H4 (cell line): ENCODE measurements at regions not wholly inside any gene's neighbourhood (a gene's known extent, or its start where the extent isn't known, plus 50 kb on each side); places are given as distances from the start of the nearest gene placed in this dataset.
"Not testable (repeated sequence)": the region's sequence is repeated elsewhere in the genome, so short reads cannot be mapped to it uniquely, and the experiment has no call there.

Source experiments
- DNase-seq: peaks from one replicate; pipeline ENCODE4 v3.0.0-alpha.2; 2015; ENCODE audit warnings: low spot score

DNA sequence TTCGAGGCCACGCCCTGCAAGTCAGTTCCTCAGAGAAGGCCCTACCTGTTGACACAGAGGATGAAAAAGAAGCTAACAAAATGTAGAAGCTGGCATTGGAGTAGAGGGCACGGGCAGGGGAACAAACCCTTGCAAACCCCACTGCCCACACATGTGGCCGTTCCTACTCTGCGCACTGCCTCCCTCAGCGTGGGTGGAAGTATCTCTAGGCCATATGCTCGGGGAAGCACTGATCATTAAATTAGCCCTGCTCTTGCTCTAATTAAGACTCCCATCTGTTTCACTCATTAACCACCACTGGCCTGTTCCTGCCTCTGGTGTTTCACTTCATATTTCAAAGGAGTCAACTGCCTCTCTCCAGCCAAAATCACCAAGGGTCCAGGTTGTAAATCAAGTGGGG is 201.2 kb upstream of the SFSWAP start:
- no peak for DNase-seq

DNA sequence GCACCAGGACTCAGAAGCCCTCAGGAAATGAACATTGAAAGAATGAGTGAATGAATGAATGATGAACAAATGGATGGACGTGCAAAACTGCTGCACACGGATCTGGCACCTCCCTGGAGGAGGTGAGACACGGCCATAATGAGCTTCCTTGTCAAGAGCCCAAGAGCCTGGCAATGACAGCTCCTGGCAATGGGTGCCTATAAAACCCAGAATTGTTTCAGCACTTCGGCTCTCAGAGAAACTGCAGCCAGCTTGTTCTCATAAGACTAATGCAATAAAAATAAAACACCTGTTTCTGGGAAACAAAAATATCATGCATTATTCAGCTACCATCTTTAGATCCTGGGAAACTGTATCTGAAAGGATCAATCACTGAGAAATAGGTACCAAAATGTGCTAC is 200.5 kb upstream of the SFSWAP start:
- DNase-seq = no peak

DNA sequence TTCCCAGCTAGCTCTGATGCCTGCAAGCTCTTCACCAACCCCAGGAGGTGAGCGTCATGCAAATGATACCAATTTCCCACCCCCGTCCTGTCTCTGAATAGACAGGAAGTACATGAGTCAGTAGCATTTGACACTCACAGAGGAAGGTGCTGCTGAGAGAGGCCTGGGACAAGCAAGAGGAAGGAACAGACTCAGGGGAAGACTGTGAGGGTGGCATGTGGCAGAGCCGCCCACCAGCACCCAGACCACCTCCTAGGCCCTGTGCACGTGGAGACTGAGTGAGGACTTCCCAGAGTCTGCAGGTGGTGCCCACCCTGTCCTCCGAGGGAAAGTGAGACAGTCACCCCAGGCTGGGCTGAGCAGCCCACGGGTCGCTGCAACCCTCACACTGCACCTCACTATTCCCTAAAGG is 199.5 kb upstream of the SFSWAP start:
- DNase-seq = no peak

DNA sequence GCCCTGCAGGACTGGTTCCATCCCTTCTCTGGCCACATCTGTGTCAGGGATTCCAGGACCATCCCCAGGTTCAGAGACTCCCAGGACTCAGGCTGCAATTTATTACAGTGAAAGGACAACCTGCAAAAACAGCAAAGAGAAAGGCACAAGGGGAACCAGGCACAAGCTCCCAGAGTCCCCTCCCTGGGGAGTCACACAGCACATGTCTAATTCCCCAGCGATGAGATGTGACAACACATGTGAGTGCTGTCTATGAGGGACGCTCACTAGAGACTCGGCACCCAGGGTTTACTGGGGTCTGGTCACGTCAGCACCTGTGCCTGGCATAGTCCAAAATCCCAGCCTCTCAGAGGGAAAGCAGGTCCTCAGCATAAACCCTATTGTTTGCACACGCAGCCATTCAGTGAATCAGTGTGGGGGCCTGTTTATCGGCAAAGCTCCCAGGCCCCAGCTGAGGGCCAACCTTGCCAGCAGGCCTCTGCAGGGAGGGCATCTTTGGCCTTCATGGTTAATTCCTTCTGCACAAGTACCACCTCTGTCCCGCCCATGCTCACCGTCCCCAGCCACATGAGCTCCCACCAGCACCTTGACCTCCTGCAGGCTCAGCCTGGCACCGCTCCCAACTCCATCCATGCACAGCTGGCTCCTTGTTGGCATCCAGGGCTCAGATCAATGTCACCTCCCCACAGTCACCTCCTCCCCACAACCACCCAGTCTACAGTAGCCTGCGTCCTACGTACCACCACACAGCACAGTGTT is 198.9 kb upstream of the SFSWAP start:
- DNase-seq = no peak

DNA sequence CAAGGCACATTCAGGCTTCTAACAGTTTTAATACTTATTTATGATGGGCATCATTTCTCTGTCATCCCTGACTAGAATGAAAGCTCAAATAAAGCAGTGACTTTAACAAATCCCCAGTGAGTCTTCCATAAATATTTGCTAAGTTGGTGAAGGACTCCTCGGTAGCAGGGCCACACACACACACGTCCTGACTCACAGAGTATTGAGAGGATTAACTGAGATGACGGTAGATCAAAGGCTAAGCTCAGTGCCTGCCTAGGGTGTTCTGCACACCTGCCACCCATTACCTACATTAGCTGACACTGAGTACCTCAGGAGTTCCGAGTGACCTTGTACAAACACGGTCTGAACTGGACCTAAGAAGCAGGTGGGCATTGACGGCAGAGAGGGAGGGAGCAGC is 197.3 kb upstream of the SFSWAP start:
- DNase-seq = no peak

DNA sequence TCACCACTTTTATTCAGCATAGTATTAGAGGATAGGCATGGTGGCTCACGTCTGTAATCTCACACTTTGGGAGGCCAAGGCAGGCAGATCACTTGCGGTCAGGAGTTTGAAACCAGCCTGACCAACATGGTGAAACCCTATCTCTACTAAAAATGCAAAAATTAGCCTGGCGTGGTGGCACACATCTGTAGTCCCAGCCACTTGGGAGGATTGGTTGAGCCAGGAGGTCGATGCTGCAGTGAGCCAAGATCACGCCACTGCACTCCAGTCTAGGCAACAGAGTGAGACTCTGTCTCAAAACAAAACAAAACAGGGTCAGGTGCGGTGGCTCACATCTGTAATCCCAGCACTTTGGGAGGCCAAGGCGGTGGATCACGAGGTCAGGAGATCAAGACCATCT is 190.3 kb upstream of the SFSWAP start:
- DNase-seq = not testable (repeated sequence)

- no peak for DNase-seq
These were observed 189.6 kb upstream of the SFSWAP start for GRCh38 chr12:131521326-131521725.

DNA sequence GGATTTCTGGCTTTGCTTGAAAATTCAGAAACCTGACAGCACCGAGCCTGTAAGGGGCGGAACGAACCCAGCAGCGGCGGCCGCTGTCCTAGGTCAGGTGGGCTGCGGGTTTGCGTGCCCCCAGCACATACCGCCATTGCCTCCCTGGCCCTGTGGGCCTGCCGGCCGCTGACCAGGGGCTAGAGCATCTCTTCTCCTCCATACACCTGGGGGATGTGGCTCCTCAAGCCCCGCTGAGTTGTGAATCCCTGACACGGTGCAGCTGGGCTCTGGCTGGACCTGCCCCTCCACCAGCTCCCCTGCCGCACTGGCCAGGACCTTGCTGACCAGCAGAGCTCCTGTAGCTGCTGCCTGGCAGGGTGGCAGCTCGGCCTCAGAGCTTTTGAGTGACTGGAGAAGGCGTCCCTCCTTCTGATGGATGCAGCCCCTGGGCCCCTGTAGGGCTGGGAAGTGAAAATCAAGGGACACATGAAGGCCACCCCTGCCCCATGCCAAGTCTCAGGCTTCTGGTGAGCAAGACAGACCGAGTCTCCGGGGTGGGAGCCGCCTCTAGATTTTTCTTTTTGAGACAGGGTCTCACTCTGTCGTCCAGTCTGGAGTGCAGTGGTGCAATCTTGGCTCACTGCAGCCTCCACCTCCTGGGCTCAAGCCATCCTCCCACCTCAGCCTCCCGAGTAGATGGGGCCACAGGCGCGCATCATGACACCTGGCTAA is 184.9 kb upstream of the SFSWAP start:
- DNase-seq = no peak

DNA sequence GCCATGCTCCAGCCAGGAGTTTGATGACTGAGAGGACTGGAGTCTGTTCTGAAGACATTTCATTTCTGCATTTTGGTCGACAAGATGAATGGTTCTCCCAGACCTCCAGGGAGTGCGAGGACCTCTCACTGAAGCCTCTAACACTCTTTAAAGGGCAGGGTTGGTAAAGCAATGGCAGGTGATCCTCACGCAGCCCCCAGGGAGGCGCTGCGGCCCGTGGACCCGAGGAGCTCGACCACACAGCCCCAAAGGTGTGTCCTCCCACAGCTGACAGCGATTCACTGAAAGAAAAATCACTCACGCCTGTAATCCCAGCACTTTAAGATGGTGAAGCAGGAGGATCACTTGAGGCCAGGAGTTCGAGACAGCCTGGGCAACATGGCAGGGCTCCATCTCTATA is 183.8 kb upstream of the SFSWAP start:
- DNase-seq = no peak

DNA sequence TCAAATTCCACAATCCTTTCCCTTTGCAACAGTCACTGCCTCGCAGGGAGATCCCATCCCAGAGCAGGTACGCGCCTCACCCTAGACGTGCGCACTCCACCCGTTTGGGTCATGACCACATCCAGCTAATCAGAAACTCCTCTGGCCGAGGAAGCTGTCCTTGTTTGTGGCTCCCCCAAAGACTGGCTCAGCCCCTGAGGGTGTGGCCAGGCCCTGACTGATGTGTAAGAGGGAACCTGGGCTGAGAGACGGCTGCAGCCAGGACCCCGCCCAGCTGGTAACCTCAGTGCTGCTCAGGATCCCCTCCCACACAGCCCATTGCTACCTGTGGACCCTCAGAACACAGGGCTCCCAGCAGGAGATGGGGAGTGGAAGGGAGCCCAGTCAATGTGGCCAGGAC is 183.2 kb upstream of the SFSWAP start:
- no peak for DNase-seq

DNA sequence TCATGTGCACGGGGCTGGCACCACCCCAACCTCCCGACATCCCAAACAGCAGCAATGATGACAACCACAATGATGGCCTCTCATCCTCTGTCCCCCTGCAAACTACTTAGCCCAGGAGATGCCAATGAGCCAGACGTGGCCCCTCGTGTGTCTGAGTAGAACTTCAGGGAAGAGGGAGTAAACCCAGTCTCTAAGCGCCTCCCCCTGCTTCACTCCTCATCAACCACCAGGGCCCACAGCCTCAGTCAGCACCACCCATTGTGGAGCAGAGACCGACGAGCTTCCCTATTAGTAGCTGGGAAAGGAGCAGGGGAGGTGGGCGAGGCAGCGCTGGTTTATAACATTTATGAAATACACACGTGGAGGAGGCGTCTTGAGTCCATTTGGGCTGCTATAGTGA is 182.7 kb upstream of the SFSWAP start:
- no peak for DNase-seq

DNA sequence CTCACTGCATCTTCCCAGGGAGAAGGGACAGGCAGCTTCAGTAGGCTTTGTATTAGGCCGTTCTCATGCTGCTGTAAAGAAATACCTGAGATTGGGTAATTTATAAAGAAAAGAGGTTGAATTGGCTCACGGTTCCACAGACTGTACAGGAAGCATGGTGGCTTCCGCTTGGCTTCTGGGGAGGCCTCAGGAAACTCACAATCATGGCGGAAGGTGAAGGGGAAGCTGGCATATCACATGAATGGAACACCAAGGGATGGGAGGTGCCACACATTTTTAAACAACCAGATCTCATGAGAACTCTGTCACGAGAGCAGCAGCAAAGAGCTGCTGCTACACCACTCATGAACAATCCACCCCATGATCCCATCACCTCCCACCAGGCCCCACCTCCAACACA is 182.2 kb upstream of the SFSWAP start:
- DNase-seq = no peak

DNA sequence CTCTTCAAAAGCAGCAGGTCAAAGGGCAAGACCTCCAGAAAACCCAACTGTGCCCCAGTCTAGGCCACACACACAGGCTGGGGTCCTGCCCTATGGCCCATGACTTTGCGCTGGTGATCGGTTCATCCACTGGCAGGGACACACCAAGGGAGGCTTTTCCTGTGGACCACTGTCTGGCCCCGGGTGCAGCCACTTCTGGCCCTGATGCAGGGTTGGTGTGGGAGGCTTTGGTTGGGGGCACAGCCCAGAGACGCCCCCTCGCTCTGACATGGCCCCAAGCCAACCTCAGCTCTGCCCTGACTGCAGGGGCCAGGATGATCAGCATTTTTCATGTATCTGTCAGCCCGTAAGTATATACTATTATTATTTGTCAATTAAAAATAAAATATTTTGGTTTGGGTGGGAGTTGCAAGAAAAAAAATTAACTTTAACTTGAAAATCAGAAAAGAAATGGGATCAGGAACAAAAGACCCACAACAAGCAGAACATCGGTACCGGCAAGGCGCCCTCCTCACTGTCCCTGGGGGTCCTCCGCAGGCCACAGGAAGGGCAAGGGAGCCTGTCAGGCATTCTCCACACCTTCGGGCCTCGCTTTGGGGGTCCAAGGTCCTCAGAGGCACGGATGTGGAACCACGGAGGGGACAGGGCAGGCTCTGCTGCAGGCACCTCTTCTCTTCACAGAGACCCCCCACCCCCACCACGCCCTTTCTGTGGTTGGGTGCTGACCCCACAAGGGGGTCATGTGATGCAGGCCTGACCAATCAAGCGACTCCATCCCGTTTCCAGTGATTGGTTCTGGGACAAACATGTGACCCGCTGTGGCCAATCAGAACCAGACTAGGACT is 181.5 kb upstream of the SFSWAP start:
- DNase-seq = no peak

DNA sequence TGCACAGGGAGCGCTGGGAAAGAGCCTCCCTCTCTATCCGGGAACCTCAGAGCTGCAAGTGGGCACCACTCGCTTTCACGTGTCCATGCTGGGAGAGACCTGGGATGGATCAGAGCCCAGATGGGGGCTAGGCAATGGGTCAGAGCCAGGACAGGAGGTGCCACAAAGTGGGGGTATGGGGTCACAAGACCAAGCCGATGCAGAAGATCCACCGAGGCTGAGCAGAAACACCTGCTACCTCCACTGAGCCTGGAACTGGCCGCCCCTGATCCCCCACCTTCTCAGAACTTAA is 180.9 kb upstream of the SFSWAP start:
- no peak for DNase-seq

- no peak for DNase-seq
These were observed 180.5 kb upstream of the SFSWAP start for GRCh38 chr12:131530422-131530821.

GRCh38 chr12:131533139-131533538 is 177.8 kb upstream of the SFSWAP start:
- DNase-seq = no peak

DNA sequence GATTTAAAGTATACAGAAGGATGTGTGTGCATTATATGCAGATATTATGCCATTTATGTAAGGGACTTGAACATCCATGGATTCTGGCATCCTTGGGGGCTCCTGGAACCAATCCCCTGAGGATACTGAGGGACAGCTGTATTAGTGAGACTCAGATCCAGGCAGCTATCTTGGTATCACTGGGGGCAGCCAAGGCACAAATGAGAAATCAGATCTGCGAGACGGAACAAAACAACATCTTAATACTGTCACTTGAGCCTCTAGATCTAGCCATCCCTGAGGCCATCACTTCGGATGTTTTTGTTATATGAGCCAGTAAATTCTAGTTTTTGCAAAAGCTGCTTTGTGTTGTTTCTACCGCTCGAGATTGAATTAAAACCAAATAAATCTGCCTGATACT is 175.1 kb upstream of the SFSWAP start:
- no peak for DNase-seq

DNA sequence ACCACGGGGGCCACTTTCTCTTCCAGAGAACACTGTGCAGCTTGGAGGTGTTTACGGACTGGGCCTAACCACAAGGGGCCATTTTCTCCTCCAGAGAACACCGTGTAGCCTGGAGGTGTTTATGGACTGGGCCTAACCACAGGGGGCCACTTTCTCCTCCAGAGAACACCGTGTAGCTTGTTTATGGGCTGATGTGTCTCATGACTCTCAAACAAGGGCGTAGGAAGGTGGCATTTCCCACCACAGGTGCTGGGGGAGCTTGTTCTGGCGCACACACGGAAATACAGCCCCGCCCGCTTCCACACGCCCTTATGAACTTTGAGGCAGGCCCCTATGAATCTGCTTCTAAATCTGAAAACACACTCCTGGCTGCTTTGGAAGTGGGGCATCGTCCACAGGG is 174.6 kb upstream of the SFSWAP start:
- no peak for DNase-seq

DNA sequence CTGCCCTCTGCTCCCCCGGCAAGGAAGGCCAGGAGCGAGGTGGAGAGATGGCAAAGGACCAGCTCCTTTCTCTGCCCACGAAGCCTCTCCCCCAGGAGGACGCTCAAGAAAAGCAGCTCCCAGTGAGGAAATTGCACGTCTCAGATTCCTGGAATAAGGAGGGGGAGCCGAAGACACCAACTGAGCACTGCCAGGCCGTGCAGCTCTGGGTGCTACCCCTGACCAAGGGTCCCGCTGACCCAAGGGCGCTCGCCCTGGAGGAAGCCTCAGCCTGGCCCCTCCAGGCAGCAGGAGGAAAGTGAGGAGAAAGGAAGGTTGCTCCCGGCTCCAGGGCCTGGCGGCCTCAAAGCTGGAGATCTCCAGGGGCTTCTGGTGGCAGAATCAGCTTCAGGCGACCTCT is 174.1 kb upstream of the SFSWAP start:
- DNase-seq = no peak

DNA sequence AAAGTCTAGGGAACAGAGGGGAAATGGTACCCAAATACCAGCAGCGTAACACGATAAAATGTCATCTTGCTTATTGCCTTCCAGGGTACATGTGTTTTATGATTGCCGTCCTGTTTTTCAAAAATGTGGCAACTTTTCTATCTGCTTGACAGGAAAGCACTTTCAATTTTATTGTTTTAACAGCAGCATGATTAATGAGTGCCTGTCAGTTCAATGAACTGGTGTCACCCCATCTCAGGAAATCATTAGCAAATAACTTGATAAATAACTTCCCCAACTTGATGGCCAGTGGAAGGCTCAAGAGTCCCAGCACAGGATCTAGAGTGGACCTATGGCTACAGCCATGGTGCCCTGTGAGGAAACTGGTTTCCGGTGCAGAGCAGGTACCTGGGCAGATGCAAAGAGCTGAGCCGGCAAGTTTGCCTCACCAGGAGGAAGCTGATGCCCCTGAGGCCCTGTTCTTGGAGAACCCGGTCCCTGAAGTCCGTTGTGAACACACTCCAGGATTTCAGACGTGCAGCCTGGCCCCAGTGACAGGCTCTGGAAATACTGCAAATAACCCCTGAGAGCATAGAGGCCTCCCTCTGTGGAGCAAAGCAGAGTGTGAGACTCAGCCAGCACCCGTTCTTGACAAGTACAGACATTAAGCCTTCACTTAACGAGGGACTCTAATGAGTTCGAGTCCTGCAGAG is 173.5 kb upstream of the SFSWAP start:
- DNase-seq = no peak

DNA sequence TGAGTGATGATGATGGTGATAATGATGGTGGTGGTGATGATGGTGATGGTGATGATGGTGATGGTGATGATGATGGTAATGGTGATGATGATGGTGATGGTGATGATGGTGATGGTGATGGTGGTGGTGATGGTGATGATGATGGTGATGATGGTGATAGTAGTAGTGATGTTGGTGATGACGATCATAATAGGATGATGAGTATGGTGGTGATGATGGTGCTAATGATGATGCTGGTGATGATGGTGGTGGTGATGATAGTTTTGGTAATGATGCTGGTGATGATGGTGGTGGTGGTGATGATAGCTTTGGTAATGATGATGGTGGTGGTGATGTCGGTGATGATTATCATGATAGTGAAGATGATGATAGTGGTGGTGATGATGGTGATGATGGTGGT is 171.5 kb upstream of the SFSWAP start:
- no peak for DNase-seq

- DNase-seq = no peak
These were observed 170.7 kb upstream of the SFSWAP start for GRCh38 chr12:131540138-131540623.
